ENCODE measurements at regions not wholly inside any gene's neighbourhood (a gene's known extent, or its start where the extent isn't known, plus 50 kb on each side); places are given as distances from the start of the nearest gene placed in this dataset.

GRCh38 chr18:49682173-49682802, 120.4 kb downstream of the LIPG start:
- DNase-seq (ENCODE audit: extremely low read depth, low read depth), result no peak
- no peak for TF ChIP-seq CTCF (IDR thresholded peaks at IDR 0.05; ENCODE audit: low read depth, low read length)

DNA sequence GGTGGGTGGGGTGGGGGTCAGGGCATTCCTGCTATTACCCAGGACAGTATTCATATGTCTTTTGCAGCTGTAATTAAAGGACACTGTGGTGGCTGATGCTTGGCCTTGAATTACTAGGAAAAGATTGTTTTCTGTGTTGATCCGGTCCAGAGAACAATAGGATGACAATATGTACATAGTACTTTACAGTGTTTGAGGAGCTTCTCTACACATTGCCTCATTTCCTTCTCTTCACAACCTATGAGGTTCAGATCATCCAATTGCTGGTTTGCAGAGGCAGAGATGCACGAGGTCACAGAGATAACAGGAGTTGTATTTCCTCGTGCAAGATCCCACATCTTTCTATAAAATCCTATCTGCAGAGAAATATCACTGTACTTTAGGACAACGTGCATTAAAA, 119.5 kb downstream of the LIPG start:
- TF ChIP-seq CTCF (IDR thresholded peaks at IDR 0.05; ENCODE audit: low read depth, low read length), result no peak
- no peak for DNase-seq (ENCODE audit: extremely low read depth, low read depth)

DNA sequence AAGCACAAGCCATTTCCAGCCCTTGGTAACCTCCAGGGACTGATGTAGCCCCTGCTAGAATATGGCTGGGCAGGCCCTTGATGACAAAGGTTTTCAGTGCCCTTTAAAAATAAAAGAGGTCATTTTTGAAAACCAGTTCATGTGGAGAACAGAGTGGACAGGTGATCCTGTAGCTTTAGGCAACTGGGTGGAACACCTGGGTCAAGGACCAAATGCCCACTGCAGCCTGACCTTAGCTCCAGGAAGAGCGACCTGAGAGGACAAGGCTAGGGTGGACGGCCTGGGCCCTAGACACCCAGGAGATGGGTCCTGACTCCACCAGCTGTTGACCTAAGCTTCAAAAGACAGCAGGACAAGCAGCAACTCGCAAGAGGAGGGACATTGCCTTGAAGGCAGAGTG, 116.6 kb downstream of the LIPG start:
- DNase-seq (ENCODE audit: extremely low read depth, low read depth), result no peak
- TF ChIP-seq CTCF (IDR thresholded peaks at IDR 0.05; ENCODE audit: low read depth, low read length), result no peak

GRCh38 chr18:49677762-49678413, 116.0 kb downstream of the LIPG start:
- DNase-seq (ENCODE audit: extremely low read depth, low read depth), result no peak

DNA sequence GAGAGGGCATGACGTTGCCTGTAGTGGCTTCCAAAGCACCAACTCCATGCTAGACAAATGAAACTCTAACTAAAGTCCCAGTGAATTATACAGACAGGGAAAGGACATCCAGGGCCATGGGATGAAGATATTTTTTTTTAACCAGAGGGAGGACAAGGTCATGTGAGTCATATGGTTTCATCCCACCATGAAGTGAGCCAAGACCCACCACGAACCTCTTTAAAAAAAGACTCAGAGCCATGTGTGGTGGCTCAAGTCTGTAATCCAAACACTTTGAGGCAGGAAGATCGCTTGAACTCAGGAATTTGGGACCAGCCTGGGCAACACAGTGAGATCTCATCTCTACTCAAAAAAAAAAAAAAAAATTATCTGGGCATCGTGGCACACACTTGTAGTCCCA, 115.2 kb downstream of the LIPG start:
- DNase-seq (ENCODE audit: extremely low read depth, low read depth), result no peak
- no peak for TF ChIP-seq CTCF (IDR thresholded peaks at IDR 0.05; ENCODE audit: low read depth, low read length)

More at GRCh38 chr18:49677762-49678413, 116.0 kb downstream of the LIPG start:
- TF ChIP-seq CTCF (IDR thresholded peaks at IDR 0.05; ENCODE audit: low read depth, low read length), result no peak

DNA sequence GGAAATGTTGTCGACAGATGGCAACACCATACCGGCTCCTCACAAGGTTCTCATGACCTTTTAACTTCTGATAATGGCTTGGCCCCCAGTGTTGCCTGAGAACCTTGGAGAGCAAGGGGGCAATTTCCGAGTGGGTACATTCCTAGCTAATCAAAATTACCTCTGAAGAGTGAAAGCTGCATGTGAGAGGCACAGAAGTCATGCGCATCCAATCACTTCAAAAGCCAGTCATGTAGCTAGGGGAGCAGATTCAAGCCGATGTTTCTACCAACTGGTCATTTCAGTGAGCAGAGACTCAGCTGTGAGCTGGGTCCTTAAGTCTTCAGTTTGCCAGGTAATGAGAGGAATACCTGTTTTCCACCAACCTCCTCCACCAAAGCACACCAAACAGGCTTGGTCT, 111.4 kb downstream of the LIPG start:
- DNase-seq (ENCODE audit: extremely low read depth, low read depth), result no peak
- no peak for TF ChIP-seq CTCF (IDR thresholded peaks at IDR 0.05; ENCODE audit: low read depth, low read length)

GRCh38 chr18:49672853-49673252, 111.0 kb downstream of the LIPG start:
- no peak for DNase-seq (ENCODE audit: extremely low read depth, low read depth)
- no peak for TF ChIP-seq CTCF (IDR thresholded peaks at IDR 0.05; ENCODE audit: low read depth, low read length)

All from AG09319 (cell line).